Ectodermal cell (in vitro differentiated cells): ENCODE measurements at regions not wholly inside any gene's neighbourhood (a gene's known extent, or its start where the extent isn't known, plus 50 kb on each side); places are given as distances from the start of the nearest gene placed in this dataset.
A peak's percentile ranks its signal among the peaks of the same experiment; 100 is the strongest.

Experiments
- H3K27ac ChIP-seq: 2 replicates; pipeline ENCODE4 v1.7.0; 2013; ENCODE audit warnings: mild to moderate bottlenecking, low read depth, low read length; ENCODE audit not compliant: insufficient read depth, poor library complexity, severe bottlenecking
- H3K27me3 ChIP-seq: 2 replicates; pipeline ENCODE4 v1.7.0; 2013; ENCODE audit warnings: mild to moderate bottlenecking, low read length; ENCODE audit not compliant: insufficient read depth, control insufficient read depth, poor library complexity, severe bottlenecking
- H3K36me3 ChIP-seq: one replicate; pipeline ENCODE4 v1.7.0; 2013; ENCODE audit warnings: low read length; ENCODE audit not compliant: control insufficient read depth, insufficient read depth
- H3K4me1 ChIP-seq: one replicate; pipeline ENCODE4 v1.7.0; 2013; ENCODE audit warnings: low read length; ENCODE audit not compliant: control insufficient read depth, insufficient read depth
- H3K4me3 ChIP-seq: 2 replicates; pipeline ENCODE4 v1.7.0; 2013; ENCODE audit warnings: low read depth, low read length, control low read depth; ENCODE audit not compliant: insufficient read depth
- H3K9me3 ChIP-seq: 2 replicates; pipeline ENCODE4 v1.7.0; 2013; ENCODE audit warnings: mild to moderate bottlenecking, low read length, moderate library complexity; ENCODE audit not compliant: control insufficient read depth
- WGBS, 2 experiments: methylation state at CpG; one replicate each; pipeline ENCODE4 v1.1.7; 2013; ENCODE audit warnings: missing lambda C conversion rate in 2 of 2; 5-methylcytosine and 5-hydroxymethylcytosine counted together

- Histone ChIP-seq H3K9me3 (no peaks in the 10 kb centered on the region), H3K4me3 (no peak overlapping the region), H3K4me1 (peaks cover 27% of the 10 kb centered on the region), H3K36me3 (no peaks in the 10 kb centered on the region), H3K27me3 (peaks cover 4% of the 10 kb centered on the region), H3K27ac (no peak overlapping the region)
- 36 to 38% methylated on average over 2 of the region's 2 CpGs for WGBS, 2 experiments
Measured at GRCh38 chr2:216289470-216289869, 82.8 kb downstream of the MARCHF4 start.

GRCh38 chr2:216287251-216287650, 85.0 kb downstream of the MARCHF4 start:
- WGBS, 2 experiments = 29 to 54% methylated on average over 4 to 5 of the region's 5 CpGs
- H3K9me3 ChIP-seq = no peaks in the 10 kb centered on the region
- no peak overlapping the region for H3K4me3 ChIP-seq
- peaks cover 45% of the 10 kb centered on the region for H3K4me1 ChIP-seq
- H3K36me3 ChIP-seq = no peaks in the 10 kb centered on the region
- no peak overlapping the region for H3K27ac ChIP-seq
- peaks cover 4% of the 10 kb centered on the region for H3K27me3 ChIP-seq

GRCh38 chr2:216286616-216287231, 85.6 kb downstream of the MARCHF4 start:
- H3K27ac ChIP-seq = no peak overlapping the region

GRCh38 chr2:216285701-216286100, 86.6 kb downstream of the MARCHF4 start:
- no peak overlapping the region for H3K4me3 ChIP-seq
- no peak overlapping the region for H3K27ac ChIP-seq
- H3K27me3 ChIP-seq = peaks cover 3% of the 10 kb centered on the region
- peaks cover 59% of the 10 kb centered on the region for H3K4me1 ChIP-seq
- WGBS, 2 experiments = 45 to 51% methylated on average over 7 of the region's 7 CpGs
- no peaks in the 10 kb centered on the region for H3K9me3 ChIP-seq
- H3K36me3 ChIP-seq = no peaks in the 10 kb centered on the region

More at GRCh38 chr2:216286616-216287231, 85.6 kb downstream of the MARCHF4 start:
- H3K4me3 ChIP-seq = no peak overlapping the region
- peaks cover 4% of the 10 kb centered on the region for H3K27me3 ChIP-seq
- no peaks in the 10 kb centered on the region for H3K36me3 ChIP-seq
- H3K4me1 ChIP-seq = peaks cover 51% of the 10 kb centered on the region
- no peaks in the 10 kb centered on the region for H3K9me3 ChIP-seq
- WGBS, 2 experiments = 72 to 79% methylated on average over 8 of the region's 8 CpGs

- WGBS, 2 experiments = 95 to 97% methylated on average over 3 of the region's 3 CpGs
- Histone ChIP-seq H3K4me1 (peaks cover 61% of the 10 kb centered on the region), H3K27ac (no peak overlapping the region), H3K4me3 (no peak overlapping the region), H3K9me3 (no peaks in the 10 kb centered on the region), H3K36me3 (no peaks in the 10 kb centered on the region), H3K27me3 (no peaks in the 10 kb centered on the region)
Measured at GRCh38 chr2:216284708-216285107, 87.6 kb downstream of the MARCHF4 start.

GRCh38 chr2:216283038-216283900, 89.0 kb downstream of the MARCHF4 start:
- no peak overlapping the region for H3K4me3 ChIP-seq
- no peaks in the 10 kb centered on the region for H3K9me3 ChIP-seq
- no peaks in the 10 kb centered on the region for H3K36me3 ChIP-seq
- no peaks in the 10 kb centered on the region for H3K27me3 ChIP-seq
- peaks cover 65% of the 10 kb centered on the region for H3K4me1 ChIP-seq
- WGBS, 2 experiments = 72 to 74% methylated on average over 12 of the region's 12 CpGs
- H3K27ac ChIP-seq = no peak overlapping the region

GRCh38 chr2:216281876-216282275, 90.4 kb downstream of the MARCHF4 start:
- Histone ChIP-seq H3K27me3 (no peaks in the 10 kb centered on the region), H3K9me3 (no peaks in the 10 kb centered on the region), H3K4me3 (no peak overlapping the region), H3K4me1 (peaks cover 64% of the 10 kb centered on the region), H3K36me3 (no peaks in the 10 kb centered on the region), H3K27ac (peak overlapping the region; percentile 38)
- 3 to 4% methylated on average over 2 of the region's 2 CpGs for WGBS, 2 experiments

GRCh38 chr2:216281316-216281715, 91.0 kb downstream of the MARCHF4 start:
- 90 to 96% methylated on average over 1 of the region's 1 CpG for WGBS, 2 experiments
- no peak overlapping the region for H3K4me3 ChIP-seq
- H3K27ac ChIP-seq = peak overlapping the region; percentile 38
- H3K36me3 ChIP-seq = no peaks in the 10 kb centered on the region
- no peaks in the 10 kb centered on the region for H3K27me3 ChIP-seq
- peaks cover 60% of the 10 kb centered on the region for H3K4me1 ChIP-seq
- H3K9me3 ChIP-seq = no peaks in the 10 kb centered on the region

GRCh38 chr2:216279459-216279858, 92.8 kb downstream of the MARCHF4 start:
- Histone ChIP-seq H3K4me1 (peaks cover 47% of the 10 kb centered on the region), H3K36me3 (no peaks in the 10 kb centered on the region), H3K27me3 (no peaks in the 10 kb centered on the region), H3K9me3 (no peaks in the 10 kb centered on the region), H3K4me3 (no peak overlapping the region), H3K27ac (no peak overlapping the region)
- WGBS, 2 experiments = 84 to 89% methylated on average over 3 of the region's 3 CpGs

- WGBS, 2 experiments = 88 to 90% methylated on average over 5 of the region's 5 CpGs
Measured at GRCh38 chr2:216279031-216279430, 93.3 kb downstream of the MARCHF4 start.

More at GRCh38 chr2:216279031-216279430, 93.3 kb downstream of the MARCHF4 start:
- Histone ChIP-seq H3K36me3 (no peaks in the 10 kb centered on the region), H3K27ac (no peak overlapping the region), H3K9me3 (no peaks in the 10 kb centered on the region), H3K27me3 (no peaks in the 10 kb centered on the region), H3K4me3 (no peak overlapping the region), H3K4me1 (peaks cover 44% of the 10 kb centered on the region)
